Adipocyte (in vitro differentiated cells): ENCODE measurements at regions not wholly inside any gene's neighbourhood (a gene's known extent, or its start where the extent isn't known, plus 50 kb on each side); places are given as distances from the start of the nearest gene placed in this dataset.

Experiments used
- DNase-seq: peaks from one replicate; pipeline ENCODE4 v3.0.0-alpha.2; 2015; ENCODE audit warnings: low read depth
- H3K27me3 ChIP-seq: replicated peaks from 2 replicates; pipeline ENCODE4 v1.7.0; 2013; ENCODE audit warnings: mild to moderate bottlenecking, low read length, moderate library complexity; ENCODE audit not compliant: control insufficient read depth, insufficient read depth
- H3K36me3 ChIP-seq: 2 replicates; pipeline ENCODE4 v1.7.0; 2013; ENCODE audit warnings: low read length, mild to moderate bottlenecking, moderate library complexity; ENCODE audit not compliant: control insufficient read depth, insufficient read depth, severe bottlenecking
- H3K4me1 ChIP-seq: 2 replicates; pipeline ENCODE4 v1.7.0; 2013; ENCODE audit warnings: mild to moderate bottlenecking, low read length, moderate library complexity; ENCODE audit not compliant: control insufficient read depth, insufficient read depth
- H3K4me3 ChIP-seq: 2 replicates; pipeline ENCODE4 v1.7.0; 2013; ENCODE audit warnings: mild to moderate bottlenecking, low read length, moderate library complexity
- H3K9ac ChIP-seq: 2 replicates; pipeline ENCODE4 v1.7.0; 2013; ENCODE audit warnings: mild to moderate bottlenecking, low read length, moderate library complexity
- H3K9me3 ChIP-seq: 2 replicates; pipeline ENCODE4 v1.7.0; 2013; ENCODE audit warnings: mild to moderate bottlenecking, low read length, moderate library complexity; ENCODE audit not compliant: control insufficient read depth

- Histone ChIP-seq H3K27me3 (no peaks in the 10 kb centered on the region), H3K36me3 (no peaks in the 10 kb centered on the region), H3K9ac (no peak overlapping the region), H3K9me3 (no peaks in the 10 kb centered on the region), H3K4me3 (no peak overlapping the region), H3K4me1 (no peaks in the 10 kb centered on the region)
- no peak for DNase-seq
Observed at GRCh38 chr6:90780778-90781177, 193.9 kb upstream of the MAP3K7 start.

DNA sequence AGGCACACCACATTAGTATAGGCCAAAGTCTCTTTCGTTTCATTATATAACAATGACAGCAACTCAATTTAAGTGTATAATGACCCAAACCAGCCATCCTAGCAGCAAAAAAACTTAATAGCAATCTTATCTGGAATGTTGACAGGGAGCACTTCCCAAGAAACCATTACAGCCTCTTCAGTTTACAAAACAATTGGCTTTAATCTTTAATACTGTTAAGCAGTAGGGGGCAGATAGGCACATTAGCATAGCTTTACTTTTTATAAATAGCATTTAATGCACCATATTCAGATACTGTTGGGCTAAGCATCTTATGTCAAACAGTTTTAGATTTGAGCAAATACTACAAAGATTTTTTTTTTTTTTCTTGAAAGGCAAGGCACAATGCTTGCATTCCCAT lies 193.3 kb upstream of the MAP3K7 start:
- Histone ChIP-seq H3K9me3 (no peaks in the 10 kb centered on the region), H3K9ac (no peak overlapping the region), H3K36me3 (no peaks in the 10 kb centered on the region), H3K4me1 (no peaks in the 10 kb centered on the region), H3K4me3 (no peak overlapping the region), H3K27me3 (no peaks in the 10 kb centered on the region)
- no peak for DNase-seq

GRCh38 chr6:90778417-90779203 lies 191.7 kb upstream of the MAP3K7 start:
- Histone ChIP-seq H3K9ac (no peak overlapping the region), H3K27me3 (no peaks in the 10 kb centered on the region), H3K36me3 (no peaks in the 10 kb centered on the region), H3K9me3 (no peaks in the 10 kb centered on the region), H3K4me1 (no peaks in the 10 kb centered on the region), H3K4me3 (no peak overlapping the region)
- DNase-seq: no peak

- no peak for DNase-seq
- no peaks in the 10 kb centered on the region for H3K9me3 ChIP-seq
- H3K27me3 ChIP-seq: no peaks in the 10 kb centered on the region
- H3K4me3 ChIP-seq: no peak overlapping the region
- H3K4me1 ChIP-seq: no peaks in the 10 kb centered on the region
- no peak overlapping the region for H3K9ac ChIP-seq
- H3K36me3 ChIP-seq: no peaks in the 10 kb centered on the region
Observed at GRCh38 chr6:90770778-90771177, 183.9 kb upstream of the MAP3K7 start.

DNA sequence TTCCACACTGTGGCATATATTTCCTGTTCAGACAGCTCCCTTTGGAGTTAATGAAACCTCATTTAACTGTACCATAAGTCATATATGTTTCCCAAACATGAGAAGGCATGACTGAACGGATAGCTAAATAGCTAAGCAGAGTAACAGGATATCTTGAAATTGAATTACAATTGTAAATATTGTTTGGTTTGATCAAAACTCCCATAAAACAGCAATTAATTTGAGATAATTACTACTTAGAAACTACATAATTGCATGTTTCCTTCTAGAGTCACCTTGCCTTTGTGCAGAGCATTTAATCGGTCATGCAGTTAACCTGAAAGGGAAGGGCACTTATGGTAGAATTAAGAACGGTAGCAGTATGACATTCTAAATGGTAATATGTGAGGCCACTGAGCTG lies 179.0 kb upstream of the MAP3K7 start:
- Histone ChIP-seq H3K27me3 (no peaks in the 10 kb centered on the region), H3K9ac (no peak overlapping the region), H3K36me3 (no peaks in the 10 kb centered on the region), H3K4me1 (no peaks in the 10 kb centered on the region), H3K4me3 (no peak overlapping the region), H3K9me3 (no peaks in the 10 kb centered on the region)
- DNase-seq: no peak

DNA sequence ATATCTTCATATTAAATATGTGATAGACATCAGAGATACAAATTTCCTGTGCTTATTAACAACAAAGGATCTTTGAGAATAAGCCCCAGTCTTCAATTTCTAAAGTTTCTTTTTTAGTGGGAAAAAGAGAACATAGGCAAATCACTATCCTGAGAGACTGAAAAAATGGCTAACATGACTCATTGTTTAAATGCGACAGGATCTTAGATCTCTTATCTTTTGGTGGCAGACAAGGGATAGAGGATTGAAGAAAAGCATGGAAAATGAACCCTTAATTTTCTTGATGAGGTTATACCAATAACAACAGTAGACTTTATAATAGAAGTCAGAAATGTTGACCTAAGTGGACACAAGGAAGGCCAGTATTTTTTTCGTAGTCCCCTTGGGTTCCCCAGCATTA lies 178.6 kb upstream of the MAP3K7 start:
- Histone ChIP-seq H3K36me3 (no peaks in the 10 kb centered on the region), H3K4me1 (no peaks in the 10 kb centered on the region), H3K9me3 (no peaks in the 10 kb centered on the region), H3K4me3 (no peak overlapping the region), H3K9ac (no peak overlapping the region), H3K27me3 (no peaks in the 10 kb centered on the region)
- no peak for DNase-seq

- Histone ChIP-seq H3K27me3 (no peaks in the 10 kb centered on the region), H3K4me3 (no peak overlapping the region), H3K9me3 (no peaks in the 10 kb centered on the region), H3K36me3 (no peaks in the 10 kb centered on the region), H3K9ac (no peak overlapping the region), H3K4me1 (no peaks in the 10 kb centered on the region)
- no peak for DNase-seq
Observed at GRCh38 chr6:90764001-90764400, 177.1 kb upstream of the MAP3K7 start.

DNA sequence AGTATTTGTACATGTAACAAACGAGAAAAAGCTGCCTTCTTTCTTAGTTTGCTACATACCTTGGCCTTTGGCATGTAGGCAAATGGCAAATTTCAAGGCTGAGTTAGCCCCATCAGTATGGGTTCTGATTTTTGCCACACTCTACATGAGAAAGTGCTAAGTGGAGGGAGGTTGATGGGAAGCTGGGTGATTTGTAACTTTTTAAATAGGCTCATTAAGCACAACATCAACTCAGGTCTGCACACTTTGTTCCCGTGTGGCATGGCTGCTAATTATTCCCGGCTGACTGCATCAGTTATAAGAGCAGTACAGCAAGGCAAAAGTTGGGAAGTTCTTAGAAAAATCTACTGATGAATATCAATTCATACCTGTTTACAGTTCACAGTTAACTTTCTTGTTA lies 172.8 kb upstream of the MAP3K7 start:
- H3K9me3 ChIP-seq: no peaks in the 10 kb centered on the region
- DNase-seq: no peak
- H3K4me3 ChIP-seq: no peak overlapping the region
- no peaks in the 10 kb centered on the region for H3K27me3 ChIP-seq
- H3K36me3 ChIP-seq: no peaks in the 10 kb centered on the region
- no peak overlapping the region for H3K9ac ChIP-seq
- no peaks in the 10 kb centered on the region for H3K4me1 ChIP-seq

GRCh38 chr6:90758741-90759140 lies 171.9 kb upstream of the MAP3K7 start:
- no peak overlapping the region for H3K9ac ChIP-seq

GRCh38 chr6:90753820-90754643 lies 167.2 kb upstream of the MAP3K7 start:
- H3K4me1 ChIP-seq: no peaks in the 10 kb centered on the region
- no peak for DNase-seq
- H3K36me3 ChIP-seq: no peaks in the 10 kb centered on the region
- H3K4me3 ChIP-seq: no peak overlapping the region
- no peaks in the 10 kb centered on the region for H3K27me3 ChIP-seq
- no peak overlapping the region for H3K9ac ChIP-seq
- H3K9me3 ChIP-seq: no peaks in the 10 kb centered on the region

More at GRCh38 chr6:90758741-90759140, 171.9 kb upstream of the MAP3K7 start:
- no peak overlapping the region for H3K4me3 ChIP-seq
- H3K27me3 ChIP-seq: no peaks in the 10 kb centered on the region
- DNase-seq: no peak
- H3K36me3 ChIP-seq: no peaks in the 10 kb centered on the region
- no peaks in the 10 kb centered on the region for H3K4me1 ChIP-seq
- no peaks in the 10 kb centered on the region for H3K9me3 ChIP-seq

DNA sequence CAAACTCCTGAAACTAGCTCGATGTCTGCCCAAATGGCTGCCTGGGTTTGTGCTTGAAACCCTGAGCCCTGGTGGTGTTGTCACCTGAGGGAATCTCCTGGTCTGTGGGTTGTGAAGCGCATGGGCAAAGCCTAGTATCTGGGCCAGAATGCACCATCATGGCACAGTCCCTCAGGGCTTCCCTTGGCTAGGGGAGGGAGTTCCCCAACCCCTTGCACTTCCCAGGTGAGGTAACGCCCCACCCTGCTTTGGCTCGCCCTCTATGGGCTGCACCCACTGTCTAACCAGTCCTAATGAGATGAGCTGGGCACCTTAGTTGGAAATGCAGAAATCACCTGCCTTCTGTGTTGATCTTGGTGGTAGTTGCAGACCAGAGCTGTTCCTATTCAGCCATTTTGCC lies 152.9 kb upstream of the MAP3K7 start:
- Histone ChIP-seq H3K9me3 (peaks cover 12% of the 10 kb centered on the region), H3K27me3 (no peaks in the 10 kb centered on the region), H3K4me3 (no peak overlapping the region), H3K9ac (no peak overlapping the region), H3K36me3 (no peaks in the 10 kb centered on the region), H3K4me1 (no peaks in the 10 kb centered on the region)
- DNase-seq: no peak
